ENCODE measurements at regions not wholly inside any gene's neighbourhood (a gene's known extent, or its start where the extent isn't known, plus 50 kb on each side); places are given as distances from the start of the nearest gene placed in this dataset.

GRCh38 chr1:106613068-106613467, 443.4 kb upstream of the PRMT6 start:
- ATAC-seq (no peak), DNase-seq (no peak), FAIRE-seq (no peak)
- H3K36me3 ChIP-seq: no peaks in the 10 kb centered on the region
- no peak overlapping the region for H3K4me3 ChIP-seq
- H3K27ac ChIP-seq: no peak overlapping the region
- no peaks in the 10 kb centered on the region for H3K9me3 ChIP-seq
- intact Hi-C loops (cut with DNase I): no loop called here
- H3K27me3 ChIP-seq: no peaks in the 10 kb centered on the region
- 65 to 82% methylated on average over 3 of the region's 3 CpGs for WGBS, 2 donors
- H3K4me1 ChIP-seq: no peaks in the 10 kb centered on the region
- no peak for TF ChIP-seq CTCF (IDR thresholded peaks at IDR 0.05)

- 47 to 67% methylated on average over 5 of the region's 5 CpGs for WGBS, 2 donors
Measured at GRCh38 chr1:106613861-106614260, 442.6 kb upstream of the PRMT6 start.

GRCh38 chr1:106615473-106615872, 441.0 kb upstream of the PRMT6 start:
- Histone ChIP-seq H3K36me3 (no peaks in the 10 kb centered on the region), H3K4me3 (no peak overlapping the region), H3K27me3 (no peaks in the 10 kb centered on the region), H3K27ac (no peak overlapping the region), H3K9me3 (no peaks in the 10 kb centered on the region), H3K4me1 (no peaks in the 10 kb centered on the region)
- no peak for ATAC-seq
- intact Hi-C loops (cut with DNase I): no loop called here
- no peak for DNase-seq
- no peak for TF ChIP-seq CTCF (IDR thresholded peaks at IDR 0.05)
- 55 to 68% methylated on average over 2 of the region's 2 CpGs for WGBS, 2 donors
- no peak for FAIRE-seq

More at GRCh38 chr1:106613861-106614260, 442.6 kb upstream of the PRMT6 start:
- no peak for TF ChIP-seq CTCF (IDR thresholded peaks at IDR 0.05)
- H3K9me3 ChIP-seq: no peaks in the 10 kb centered on the region
- ATAC-seq (no peak), FAIRE-seq (no peak), DNase-seq (no peak)
- intact Hi-C loops (cut with DNase I): no loop called here
- no peaks in the 10 kb centered on the region for H3K36me3 ChIP-seq
- H3K27ac ChIP-seq: no peak overlapping the region
- no peaks in the 10 kb centered on the region for H3K4me1 ChIP-seq
- no peak overlapping the region for H3K4me3 ChIP-seq
- no peaks in the 10 kb centered on the region for H3K27me3 ChIP-seq

GRCh38 chr1:106619080-106619826, 437.2 kb upstream of the PRMT6 start:
- no peaks in the 10 kb centered on the region for H3K27me3 ChIP-seq
- intact Hi-C loops (cut with DNase I): no loop called here
- no peak for TF ChIP-seq CTCF (IDR thresholded peaks at IDR 0.05)
- no peak overlapping the region for H3K4me3 ChIP-seq
- WGBS, 2 donors: 62 to 69% methylated on average over 11 of the region's 11 CpGs
- FAIRE-seq (no peak), DNase-seq (peak in 1 of 6 donors; percentile 45), ATAC-seq (no peak)
- no peak overlapping the region for H3K27ac ChIP-seq
- H3K9me3 ChIP-seq: no peaks in the 10 kb centered on the region
- no peaks in the 10 kb centered on the region for H3K4me1 ChIP-seq
- no peaks in the 10 kb centered on the region for H3K36me3 ChIP-seq

- no peak overlapping the region for H3K4me3 ChIP-seq
- no peak for TF ChIP-seq CTCF (IDR thresholded peaks at IDR 0.05)
- H3K36me3 ChIP-seq: no peaks in the 10 kb centered on the region
- intact Hi-C loops (cut with DNase I): no loop called here
- FAIRE-seq: no peak
- no peak for DNase-seq
- 43 to 56% methylated on average over 5 of the region's 5 CpGs for WGBS, 2 donors
- no peaks in the 10 kb centered on the region for H3K4me1 ChIP-seq
- H3K27me3 ChIP-seq: no peaks in the 10 kb centered on the region
- H3K9me3 ChIP-seq: no peaks in the 10 kb centered on the region
- H3K27ac ChIP-seq: no peak overlapping the region
- no peak for ATAC-seq
Measured at GRCh38 chr1:106619827-106620134, 436.7 kb upstream of the PRMT6 start.

All from pancreas (tissue), 10 donors.